Neural crest cell (in vitro differentiated cells): ENCODE measurements at regions not wholly inside any gene's neighbourhood (a gene's known extent, or its start where the extent isn't known, plus 50 kb on each side); places are given as distances from the start of the nearest gene placed in this dataset.

ENCODE experiments used
- DNase-seq: peaks from one replicate; pipeline ENCODE4 v3.0.0; 2021; ENCODE audit warnings: low read depth, mixed read lengths, low spot score
- H3K27ac Mint-ChIP-seq: one replicate; pipeline ENCODE4 v1.8.0; 2021; ENCODE audit warnings: mild to moderate bottlenecking, mixed read lengths; ENCODE audit not compliant: unreplicated experiment
- H3K27me3 Mint-ChIP-seq: 2 replicates; pipeline ENCODE4 v1.8.0; 2021; ENCODE audit warnings: low read depth, mild to moderate bottlenecking, mixed read lengths
- H3K36me3 Mint-ChIP-seq: 2 replicates; pipeline ENCODE4 v1.8.0; 2021; ENCODE audit warnings: low read depth, mild to moderate bottlenecking, mixed read lengths
- H3K4me1 Mint-ChIP-seq: 2 replicates; pipeline ENCODE4 v1.8.0; 2021; ENCODE audit warnings: mixed read lengths
- H3K4me3 Mint-ChIP-seq: one replicate; pipeline ENCODE4 v1.8.0; 2021; ENCODE audit warnings: mild to moderate bottlenecking, mixed read lengths
- H3K9me3 Mint-ChIP-seq: 2 replicates; pipeline ENCODE4 v1.8.0; 2021; ENCODE audit warnings: mixed read lengths
- TF ChIP-seq, protein P1 (sequence below): fragments of 200-600 bp; sonication (generic); conservative IDR thresholded peaks from 2 replicates; pipeline ENCODE4 v1.5.0; 2021; ENCODE audit warnings: antibody characterized with exemption, mild to moderate bottlenecking

DNA sequence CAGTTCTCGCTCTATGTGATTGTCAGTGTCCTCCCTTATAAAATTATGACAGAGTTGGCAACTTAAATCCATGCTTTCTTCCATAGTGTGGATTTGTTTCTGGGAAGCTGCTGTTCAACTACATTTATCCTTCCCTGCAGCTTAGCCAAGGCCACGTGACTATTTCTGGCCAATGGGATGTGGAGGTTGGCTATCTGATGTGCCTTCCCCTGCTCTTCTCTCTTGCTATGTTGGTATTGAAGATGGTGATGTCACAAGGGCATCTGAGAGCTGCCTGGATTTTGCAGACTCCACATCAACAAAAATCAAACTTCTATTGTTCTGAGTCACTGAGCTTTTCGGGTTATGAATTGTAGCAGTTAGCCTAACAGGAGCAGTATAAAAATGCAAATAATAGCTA is 164.9 kb upstream of the RHOBTB1 start:
- no peaks in the 10 kb centered on the region for H3K4me1 Mint-ChIP-seq
- H3K27ac Mint-ChIP-seq: no peak overlapping the region
- H3K36me3 Mint-ChIP-seq: no peaks in the 10 kb centered on the region
- no peaks in the 10 kb centered on the region for H3K27me3 Mint-ChIP-seq
- H3K9me3 Mint-ChIP-seq: no peaks in the 10 kb centered on the region
- H3K4me3 Mint-ChIP-seq: no peak overlapping the region
- TF ChIP-seq, protein P1, sequence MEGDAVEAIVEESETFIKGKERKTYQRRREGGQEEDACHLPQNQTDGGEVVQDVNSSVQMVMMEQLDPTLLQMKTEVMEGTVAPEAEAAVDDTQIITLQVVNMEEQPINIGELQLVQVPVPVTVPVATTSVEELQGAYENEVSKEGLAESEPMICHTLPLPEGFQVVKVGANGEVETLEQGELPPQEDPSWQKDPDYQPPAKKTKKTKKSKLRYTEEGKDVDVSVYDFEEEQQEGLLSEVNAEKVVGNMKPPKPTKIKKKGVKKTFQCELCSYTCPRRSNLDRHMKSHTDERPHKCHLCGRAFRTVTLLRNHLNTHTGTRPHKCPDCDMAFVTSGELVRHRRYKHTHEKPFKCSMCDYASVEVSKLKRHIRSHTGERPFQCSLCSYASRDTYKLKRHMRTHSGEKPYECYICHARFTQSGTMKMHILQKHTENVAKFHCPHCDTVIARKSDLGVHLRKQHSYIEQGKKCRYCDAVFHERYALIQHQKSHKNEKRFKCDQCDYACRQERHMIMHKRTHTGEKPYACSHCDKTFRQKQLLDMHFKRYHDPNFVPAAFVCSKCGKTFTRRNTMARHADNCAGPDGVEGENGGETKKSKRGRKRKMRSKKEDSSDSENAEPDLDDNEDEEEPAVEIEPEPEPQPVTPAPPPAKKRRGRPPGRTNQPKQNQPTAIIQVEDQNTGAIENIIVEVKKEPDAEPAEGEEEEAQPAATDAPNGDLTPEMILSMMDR: no peak
- DNase-seq: no peak

DNA sequence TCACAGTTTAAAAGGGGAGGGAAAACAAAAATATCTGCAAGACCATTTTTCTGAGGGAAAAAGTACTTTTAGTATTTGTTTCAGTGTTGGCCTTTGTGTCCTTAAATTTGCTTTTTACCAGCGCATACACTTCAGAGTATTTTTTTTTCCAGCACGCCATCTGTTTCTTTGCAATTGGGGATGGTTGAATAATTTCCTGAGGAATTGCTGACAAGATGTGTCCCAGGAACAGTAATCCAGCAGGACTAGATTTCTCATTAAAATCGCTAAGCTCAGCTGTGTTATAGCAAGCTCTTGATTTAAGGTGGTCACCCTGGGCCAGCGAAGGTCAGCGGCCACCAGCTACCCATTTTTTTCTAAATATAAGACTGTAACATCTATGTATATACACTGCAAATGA is 156.9 kb upstream of the RHOBTB1 start:
- Mint-ChIP-seq H3K27ac (no peak overlapping the region), H3K9me3 (peaks cover 3% of the 10 kb centered on the region), H3K27me3 (no peaks in the 10 kb centered on the region), H3K4me1 (no peaks in the 10 kb centered on the region), H3K36me3 (no peaks in the 10 kb centered on the region), H3K4me3 (no peak overlapping the region)
- DNase-seq: no peak
- TF ChIP-seq, protein P1: no peak

DNA sequence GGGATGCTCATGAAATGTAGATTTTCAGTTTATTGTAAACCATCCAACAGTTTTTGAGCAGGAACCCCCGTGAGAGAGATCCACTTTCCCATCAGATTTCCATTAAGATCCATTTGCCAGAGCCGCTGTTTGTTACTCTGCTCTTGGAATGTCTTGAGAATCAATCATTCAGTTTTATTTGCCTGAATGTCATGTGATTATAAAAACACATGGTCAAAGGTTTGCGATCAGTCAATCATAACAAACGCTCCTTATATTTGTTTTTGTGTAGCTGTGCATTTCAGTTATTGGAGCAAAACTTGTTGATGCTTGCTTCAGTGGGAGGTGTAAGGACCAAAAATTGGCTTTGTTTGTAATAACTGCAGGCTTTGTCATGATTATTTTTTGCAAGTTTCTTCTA is 155.8 kb upstream of the RHOBTB1 start:
- DNase-seq: no peak
- no peak overlapping the region for H3K4me3 Mint-ChIP-seq

DNA sequence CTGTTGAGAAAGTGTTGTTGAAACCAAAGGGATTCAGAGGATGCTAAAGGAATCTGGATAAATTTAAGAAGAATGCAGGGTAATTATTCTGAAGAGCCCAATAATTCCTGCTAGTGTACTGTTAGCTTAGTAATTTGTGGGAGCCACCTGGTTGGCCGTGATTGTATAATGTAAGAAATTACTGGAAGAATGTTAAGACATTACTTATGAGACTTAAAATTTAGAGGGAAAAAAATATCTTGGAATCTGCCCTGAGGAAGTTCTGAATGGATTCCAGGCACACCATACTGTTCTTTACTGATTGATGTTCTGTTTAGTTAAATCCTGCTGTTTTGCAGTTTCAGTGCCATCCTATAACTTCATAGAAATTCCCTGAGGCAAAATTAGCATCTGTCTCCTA is 155.0 kb upstream of the RHOBTB1 start:
- no peak for DNase-seq
- Mint-ChIP-seq H3K4me1 (no peaks in the 10 kb centered on the region), H3K9me3 (peaks cover 3% of the 10 kb centered on the region), H3K4me3 (no peak overlapping the region), H3K36me3 (no peaks in the 10 kb centered on the region), H3K27me3 (no peaks in the 10 kb centered on the region), H3K27ac (no peak overlapping the region)
- TF ChIP-seq, protein P1: no peak

More for the DNA sequence above, 155.8 kb upstream of the RHOBTB1 start:
- Mint-ChIP-seq H3K27ac (no peak overlapping the region), H3K4me1 (no peaks in the 10 kb centered on the region), H3K27me3 (no peaks in the 10 kb centered on the region), H3K9me3 (peaks cover 3% of the 10 kb centered on the region), H3K36me3 (no peaks in the 10 kb centered on the region)
- TF ChIP-seq, protein P1: no peak

DNA sequence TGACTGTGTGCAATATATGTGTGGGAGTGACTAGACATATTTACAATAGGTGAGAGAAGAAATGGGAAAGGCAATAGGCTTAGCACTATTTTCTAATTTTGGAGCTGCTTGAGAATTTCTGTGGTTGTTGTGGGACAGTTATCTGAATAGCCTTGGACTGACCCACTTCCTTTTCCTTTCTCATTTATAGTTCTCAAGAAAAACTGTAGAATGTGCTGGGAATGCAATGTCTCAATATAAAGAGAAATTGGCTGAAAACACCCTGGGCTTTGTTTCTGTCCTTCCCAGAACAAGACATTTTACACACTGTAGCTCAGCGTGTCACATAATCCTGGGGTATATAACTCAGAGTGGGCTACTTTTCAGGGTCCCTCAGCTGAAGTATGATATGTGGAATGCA is 153.0 kb upstream of the RHOBTB1 start:
- Mint-ChIP-seq H3K9me3 (peaks cover 3% of the 10 kb centered on the region), H3K27me3 (no peaks in the 10 kb centered on the region), H3K27ac (no peak overlapping the region), H3K4me3 (no peak overlapping the region), H3K4me1 (no peaks in the 10 kb centered on the region), H3K36me3 (no peaks in the 10 kb centered on the region)
- TF ChIP-seq, protein P1: no peak
- no peak for DNase-seq

DNA sequence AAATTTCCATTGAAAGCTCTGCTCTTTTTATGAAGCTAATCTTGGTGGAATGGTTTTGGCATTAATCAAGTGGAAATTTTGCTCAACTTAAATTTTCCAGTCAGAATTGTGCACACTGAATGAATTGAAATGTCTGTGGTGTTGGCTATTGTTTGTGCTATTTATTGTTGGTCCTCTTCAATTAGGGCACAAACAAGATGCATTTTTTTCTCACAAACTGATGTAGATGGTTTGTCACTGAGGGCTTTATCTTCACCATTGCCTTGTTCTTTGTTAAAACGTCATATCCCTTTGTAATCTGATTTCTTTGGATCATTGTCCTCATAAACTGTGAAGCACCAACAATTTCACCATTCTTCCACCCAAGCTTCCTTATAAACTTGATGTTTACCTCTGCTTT is 152.1 kb upstream of the RHOBTB1 start:
- Mint-ChIP-seq H3K36me3 (no peaks in the 10 kb centered on the region), H3K4me1 (no peaks in the 10 kb centered on the region), H3K27me3 (no peaks in the 10 kb centered on the region), H3K27ac (no peak overlapping the region), H3K9me3 (peaks cover 3% of the 10 kb centered on the region), H3K4me3 (no peak overlapping the region)
- DNase-seq: no peak
- TF ChIP-seq, protein P1: no peak
